H1 (cell line): ENCODE measurements at regions not wholly inside any gene's neighbourhood (a gene's known extent, or its start where the extent isn't known, plus 50 kb on each side); places are given as distances from the start of the nearest gene placed in this dataset.

Source experiments
- CTCF ChIA-PET: fragments of 300-600 bp; sonication (Branson Sonifier 250); formaldehyde crosslinking; loops from one replicate; lab custom pipeline; 2021; ENCODE audit not compliant: partially characterized antibody; lab: Charles Lee
- POLR2A ChIA-PET: fragments of 300-600 bp; sonication (Branson Sonifier 250); formaldehyde crosslinking; loops from one replicate; lab custom pipeline; 2021; ENCODE audit warnings: inconsistent platforms; ENCODE audit not compliant: partially characterized antibody; lab: Charles Lee
- DNase-seq, 2 experiments: peaks; one replicate each; pipeline versions ENCODE4 v3.0.0 to v3.0.0-alpha.2; 2010 to 2022; ENCODE audit warnings: low spot score in 2 of 2, low read depth in 1 of 2, mixed read lengths in 1 of 2
- FAIRE-seq: peaks from 2 replicates; lab custom pipeline; 2011; peaks lifted over from hg19 to GRCh38; lab: Jason Lieb, UNC
- H2AFZ ChIP-seq: 2 replicates; pipeline ENCODE4 v1.8.1; 2012; ENCODE audit warnings: low read length, inconsistent platforms
- H2AK5ac ChIP-seq: 2 replicates; pipeline ENCODE4 v1.6.1; 2013; ENCODE audit warnings: low read depth, low read length
- H2BK120ac ChIP-seq: replicated peaks from 2 replicates; pipeline ENCODE3; 2013; ENCODE audit warnings: low read depth, low read length, inconsistent platforms
- H2BK12ac ChIP-seq: 2 replicates; pipeline ENCODE4 v1.6.1; 2013; ENCODE audit warnings: low read depth, low read length
- H2BK15ac ChIP-seq: 2 replicates; pipeline ENCODE4 v1.6.1; 2013; ENCODE audit warnings: low read length
- H2BK20ac ChIP-seq: 2 replicates; pipeline ENCODE4 v1.6.1; 2013; ENCODE audit warnings: low read length
- H2BK5ac ChIP-seq: 2 replicates; pipeline ENCODE4 v1.6.1; 2013; ENCODE audit warnings: low read depth, low read length
- H3K14ac ChIP-seq: 2 replicates; pipeline ENCODE4 v1.6.1; 2013; ENCODE audit warnings: inconsistent platforms; ENCODE audit not compliant: insufficient read length
- H3K18ac ChIP-seq: 2 replicates; pipeline ENCODE4 v1.6.1; 2013; ENCODE audit warnings: low read length; ENCODE audit errors: extremely low read depth
- H3K23ac ChIP-seq: 2 replicates; pipeline ENCODE4 v1.6.1; 2013; ENCODE audit warnings: inconsistent platforms; ENCODE audit not compliant: insufficient read length
- H3K23me2 ChIP-seq: 2 replicates; pipeline ENCODE4 v1.6.1; 2013; ENCODE audit warnings: low read depth, low read length
- H3K27ac ChIP-seq: 2 replicates; pipeline ENCODE4 v1.6.1; 2011; ENCODE audit warnings: low read depth, low read length, inconsistent platforms
- H3K27me3 ChIP-seq, 4 experiments: replicated peaks in 1 of 4; 1 replicate in 1 of 4; 2 replicates in 3 of 4; pipeline versions ENCODE4 v1.6.1 to v1.8.1; 2011 to 2013; ENCODE audit warnings: low read length in 3 of 4, mild to moderate bottlenecking in 3 of 4, inconsistent platforms in 2 of 4, mixed read lengths in 2 of 4, moderate library complexity in 1 of 4; ENCODE audit not compliant: control insufficient read depth in 3 of 4, insufficient read depth in 3 of 4; ENCODE audit errors: extremely low read depth in 1 of 4
- H3K36me3 ChIP-seq, 4 experiments: 2 replicates each; pipeline versions ENCODE4 v1.6.1 to v1.8.1; 2011 to 2013; ENCODE audit warnings: mild to moderate bottlenecking in 4 of 4, low read length in 3 of 4, moderate library complexity in 2 of 4, control low read depth in 1 of 4, inconsistent platforms in 1 of 4; ENCODE audit not compliant: insufficient read depth in 4 of 4, control insufficient read depth in 2 of 4
- H3K4ac ChIP-seq: replicated peaks from 2 replicates; pipeline ENCODE3; 2013; ENCODE audit warnings: low read length, low read depth, mixed read lengths, inconsistent platforms; ENCODE audit not compliant: insufficient read length
- H3K4me1 ChIP-seq, 4 experiments: replicated peaks in 1 of 4; 1 replicate in 1 of 4; 2 replicates in 3 of 4; pipeline versions ENCODE4 v1.6.1 to v1.8.1; 2011 to 2013; ENCODE audit warnings: low read length in 3 of 4, inconsistent platforms in 2 of 4, mixed read lengths in 1 of 4; ENCODE audit not compliant: insufficient read depth in 4 of 4, control insufficient read depth in 3 of 4
- H3K4me2 ChIP-seq, 2 experiments: 2 replicates each; pipeline versions ENCODE4 v1.6.1 to v1.8.1; 2011 to 2013; ENCODE audit warnings: low read depth in 2 of 2, low read length in 2 of 2, control low read depth in 1 of 2, inconsistent platforms in 1 of 2, mild to moderate bottlenecking in 1 of 2; ENCODE audit not compliant: insufficient read depth in 1 of 2
- H3K4me3 ChIP-seq, 4 experiments: fragments of 200-600, 300-600 bp in 1 of 4; sonication (generic), shearing (Covaris generic), sonication (Bioruptor Twin) in 1 of 4; 2 replicates each; pipeline versions ENCODE4 v1.5.1 to v1.8.1; 2011 to 2016; ENCODE audit warnings: low read length in 4 of 4, low read depth in 3 of 4, control low read depth in 2 of 4, inconsistent platforms in 2 of 4, mild to moderate bottlenecking in 2 of 4, mixed read lengths in 1 of 4, moderate library complexity in 1 of 4; ENCODE audit not compliant: insufficient read depth in 2 of 4; ENCODE audit errors: extremely low read depth in 1 of 4
- H3K56ac ChIP-seq: replicated peaks from 2 replicates; pipeline ENCODE3; 2013; ENCODE audit warnings: low read depth, mild to moderate bottlenecking, mixed read lengths, low read length, inconsistent platforms; ENCODE audit not compliant: insufficient read length
- H3K79me1 ChIP-seq: 2 replicates; pipeline ENCODE4 v1.6.1; 2013; ENCODE audit warnings: low read depth, low read length, control low read depth
- H3K79me2 ChIP-seq, 2 experiments: 2 replicates each; pipeline versions ENCODE4 v1.6.1 to v1.8.1; 2012 to 2013; ENCODE audit warnings: low read length in 2 of 2, mild to moderate bottlenecking in 2 of 2, inconsistent platforms in 1 of 2; ENCODE audit not compliant: insufficient read depth in 2 of 2, control insufficient read depth in 1 of 2
- H3K9ac ChIP-seq, 4 experiments: replicated peaks in 1 of 4; 1 replicate in 1 of 4; 2 replicates in 3 of 4; pipeline versions ENCODE4 v1.6.1 to v1.8.1; 2011 to 2013; ENCODE audit warnings: low read depth in 3 of 4, low read length in 3 of 4, control low read depth in 2 of 4, mild to moderate bottlenecking in 2 of 4, moderate library complexity in 2 of 4, inconsistent platforms in 1 of 4; ENCODE audit errors: extremely low read depth in 1 of 4
- H3K9me3 ChIP-seq, 2 experiments: 2 replicates each; pipeline versions ENCODE4 v1.6.1 to v1.8.1; 2012 to 2013; ENCODE audit warnings: mild to moderate bottlenecking in 2 of 2, moderate library complexity in 2 of 2, control low read depth in 1 of 2, inconsistent platforms in 1 of 2, low read depth in 1 of 2, low read length in 1 of 2, mixed read lengths in 1 of 2; ENCODE audit not compliant: insufficient read depth in 2 of 2
- H4K20me1 ChIP-seq, 2 experiments: replicated peaks in 1 of 2; 2 replicates each; pipeline versions ENCODE3 to v1.8.1; 2011 to 2013; ENCODE audit warnings: inconsistent platforms in 2 of 2, low read length in 2 of 2, mild to moderate bottlenecking in 1 of 2; ENCODE audit not compliant: insufficient read depth in 2 of 2, control insufficient read depth in 1 of 2
- H4K5ac ChIP-seq: 2 replicates; pipeline ENCODE4 v1.6.1; 2013; ENCODE audit warnings: low read length, low read depth, mixed read lengths, inconsistent platforms; ENCODE audit not compliant: insufficient read length
- H4K8ac ChIP-seq: 2 replicates; pipeline ENCODE4 v1.8.0; 2013; ENCODE audit warnings: mild to moderate bottlenecking, moderate library complexity, low read length, inconsistent platforms; ENCODE audit not compliant: insufficient read depth; ENCODE audit errors: extremely low read depth
- H4K91ac ChIP-seq: replicated peaks from 2 replicates; pipeline ENCODE3; 2013; ENCODE audit warnings: low read length, mixed read lengths, inconsistent platforms; ENCODE audit not compliant: insufficient read length
- ASH2L ChIP-seq: fragments of 200-600, 300-600 bp; sonication (generic); IDR thresholded peaks from one replicate; pipeline ENCODE4 v1.7.1; 2017; ENCODE audit warnings: low read length
- BRCA1 ChIP-seq: IDR thresholded peaks from 2 replicates; pipeline ENCODE4 v1.6.1; 2012; ENCODE audit warnings: low read depth, low read length, improper control_type of control experiment
- CBX5 ChIP-seq: fragments of 300-800, 300-1000 bp; sonication (generic); IDR thresholded peaks from 2 replicates; pipeline ENCODE4 v1.7.1; 2016; ENCODE audit warnings: antibody characterized with exemption, low read length, low read depth
- GTF2F1 ChIP-seq: IDR thresholded peaks from 2 replicates; pipeline ENCODE4 v1.6.1; 2012; ENCODE audit warnings: low read depth, low read length, improper control_type of control experiment, borderline replicate concordance
- KDM5A ChIP-seq: fragments of 200-600 bp; IDR thresholded peaks from 2 replicates; pipeline ENCODE4 v1.7.1; 2012; ENCODE audit warnings: mild to moderate bottlenecking, low read length, inconsistent platforms, mixed read lengths
- NANOG ChIP-seq: IDR thresholded peaks from 2 replicates; pipeline ENCODE4 v1.6.1; 2011; ENCODE audit warnings: low read length, low read depth, mild to moderate bottlenecking, inconsistent platforms; ENCODE audit not compliant: insufficient read depth, poor library complexity, severe bottlenecking
- PHF8 ChIP-seq: fragments of 200-600 bp; sonication (generic); conservative IDR thresholded peaks from 2 replicates; pipeline ENCODE4 v1.7.1; 2012; ENCODE audit warnings: low read depth, mild to moderate bottlenecking, inconsistent platforms, low read length, moderate library complexity
- RBBP5 ChIP-seq: IDR thresholded peaks from 2 replicates; pipeline ENCODE4 v1.7.1; 2012; ENCODE audit warnings: low read depth, mild to moderate bottlenecking, inconsistent platforms, low read length, moderate library complexity, borderline replicate concordance
- SIRT6 ChIP-seq: IDR thresholded peaks from one replicate; pipeline ENCODE4 v1.7.1; 2012; ENCODE audit warnings: low read length, inconsistent platforms
- SP2 ChIP-seq: IDR thresholded peaks from 2 replicates; pipeline ENCODE4 v1.6.1; 2012; ENCODE audit warnings: mild to moderate bottlenecking, low read length, inconsistent platforms
- SRF ChIP-seq: IDR thresholded peaks from 2 replicates; pipeline ENCODE4 v1.6.1; 2011; ENCODE audit warnings: mild to moderate bottlenecking, low read depth, low read length, moderate library complexity
- SUZ12 ChIP-seq: fragments of 200-600 bp; sonication (generic); IDR thresholded peaks from 2 replicates; pipeline ENCODE4 v1.6.1; 2012; ENCODE audit warnings: mild to moderate bottlenecking, inconsistent platforms, low read length, moderate library complexity, mixed read lengths
- YY1 ChIP-seq: IDR thresholded peaks from 2 replicates; pipeline ENCODE4 v1.6.1; 2011; ENCODE audit warnings: low read depth, mild to moderate bottlenecking, low read length
- WGBS, 2 experiments: shearing (Covaris generic) in 1 of 2; methylation state at CpG; one replicate each; pipeline versions ENCODE4 v1.1.6 to v1.1.7; 2013 to 2015; ENCODE audit warnings: low lambda C conversion rate in 2 of 2, mixed read lengths in 2 of 2, inconsistent platforms in 1 of 2, low coverage in 1 of 2, missing lambda C conversion rate in 1 of 2; ENCODE audit not compliant: insufficient replicate concordance in 2 of 2, insufficient coverage in 1 of 2, insufficient read length in 1 of 2; ENCODE audit errors: extremely low coverage in 1 of 2, missing lambda C conversion rate in 1 of 2; 5-methylcytosine and 5-hydroxymethylcytosine counted together
- TF ChIP-seq, protein P1 (sequence below): IDR thresholded peaks from 2 replicates; pipeline ENCODE4 v1.6.1; 2012; ENCODE audit warnings: low read length, inconsistent platforms

GRCh38 chr6:84816741-84817140 lies 52.3 kb upstream of the TBX18 start:
- no peak overlapping the region for H2BK120ac ChIP-seq
- ChIA-PET POLR2A (no interaction called here), CTCF (interaction anchor here (0.7 kb wide), 1 partner anchor 304 kb away, joined by 3 read pairs; no protein-coding TSS in a partner anchor)
- H3K4me1 ChIP-seq: no peaks in the 10 kb centered on the region
- no peak overlapping the region for H3K56ac ChIP-seq
- H3K23ac ChIP-seq: no peak overlapping the region
- H4K5ac ChIP-seq: no peak overlapping the region
- no peak overlapping the region for H3K4me2 ChIP-seq
- WGBS, 2 experiments: 92% methylated on average over 3 of the region's 3 CpGs; no CpG with 5 or more reads in 1 of the 2 experiments
- no peak overlapping the region for H3K14ac ChIP-seq
- no peak overlapping the region for H2AFZ ChIP-seq
- no peak overlapping the region for H2BK12ac ChIP-seq
- no peak overlapping the region for H2BK15ac ChIP-seq
- no peaks in the 10 kb centered on the region for H3K79me1 ChIP-seq
- no peak overlapping the region for H2BK5ac ChIP-seq
- H3K23me2 ChIP-seq: no peaks in the 10 kb centered on the region
- H3K27me3 ChIP-seq: no peaks in the 10 kb centered on the region
- H3K27ac ChIP-seq: no peak overlapping the region
- H3K9ac ChIP-seq: no peak overlapping the region
- no peaks in the 10 kb centered on the region for H4K20me1 ChIP-seq
- DNase-seq: no peak
- H3K79me2 ChIP-seq: no peaks in the 10 kb centered on the region
- H4K91ac ChIP-seq: no peak overlapping the region
- no peak overlapping the region for H3K4ac ChIP-seq
- no peaks in the 10 kb centered on the region for H3K36me3 ChIP-seq
- no peak for FAIRE-seq
- no peak overlapping the region for H3K4me3 ChIP-seq
- H3K9me3 ChIP-seq: no peaks in the 10 kb centered on the region
- no peak overlapping the region for H2BK20ac ChIP-seq
- H2AK5ac ChIP-seq: no peak overlapping the region
- H4K8ac ChIP-seq: no peak overlapping the region
- H3K18ac ChIP-seq: no peak overlapping the region
- no peak for TF ChIP-seq PHF8
- no peak for TF ChIP-seq SP2
- no peak for TF ChIP-seq SIRT6
- TF ChIP-seq, protein P1, sequence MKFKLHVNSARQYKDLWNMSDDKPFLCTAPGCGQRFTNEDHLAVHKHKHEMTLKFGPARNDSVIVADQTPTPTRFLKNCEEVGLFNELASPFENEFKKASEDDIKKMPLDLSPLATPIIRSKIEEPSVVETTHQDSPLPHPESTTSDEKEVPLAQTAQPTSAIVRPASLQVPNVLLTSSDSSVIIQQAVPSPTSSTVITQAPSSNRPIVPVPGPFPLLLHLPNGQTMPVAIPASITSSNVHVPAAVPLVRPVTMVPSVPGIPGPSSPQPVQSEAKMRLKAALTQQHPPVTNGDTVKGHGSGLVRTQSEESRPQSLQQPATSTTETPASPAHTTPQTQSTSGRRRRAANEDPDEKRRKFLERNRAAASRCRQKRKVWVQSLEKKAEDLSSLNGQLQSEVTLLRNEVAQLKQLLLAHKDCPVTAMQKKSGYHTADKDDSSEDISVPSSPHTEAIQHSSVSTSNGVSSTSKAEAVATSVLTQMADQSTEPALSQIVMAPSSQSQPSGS: no peak
- TF ChIP-seq CBX5: no peak
- no peak for TF ChIP-seq RBBP5
- TF ChIP-seq SUZ12: no peak
- TF ChIP-seq BRCA1: no peak
- no peak for TF ChIP-seq ASH2L
- no peak for TF ChIP-seq NANOG
- TF ChIP-seq GTF2F1: no peak
- TF ChIP-seq YY1: no peak
- no peak for TF ChIP-seq KDM5A
- no peak for TF ChIP-seq SRF
